Mucosa of gallbladder (tissue), 1 donor: ENCODE measurements at regions not wholly inside any gene's neighbourhood (a gene's known extent, or its start where the extent isn't known, plus 50 kb on each side); places are given as distances from the start of the nearest gene placed in this dataset.

Source experiments
- DNase-seq: peaks from one replicate; pipeline ENCODE4 v3.0.0-alpha.2; 2020; ENCODE audit warnings: low spot score
- donor health status: DM: no; HTN: no; CAD: no.

DNA sequence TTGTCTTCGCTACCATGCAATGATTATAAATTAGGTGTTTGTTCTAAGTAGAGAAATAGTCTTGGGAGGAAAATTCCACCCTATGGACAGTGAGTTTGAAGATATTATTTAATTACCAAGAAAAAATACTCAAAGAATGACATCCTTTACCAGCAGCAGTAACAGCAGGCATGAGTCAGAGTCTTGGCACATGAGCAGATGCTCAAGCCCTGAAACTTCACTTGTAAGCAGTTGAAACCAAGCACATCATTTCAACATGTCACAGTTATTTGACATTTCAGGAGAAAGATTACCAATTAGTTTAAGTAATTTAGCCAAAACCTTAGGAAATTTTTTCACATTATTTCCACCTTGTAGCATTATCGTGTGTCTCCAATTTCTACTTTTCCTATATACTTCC lies 99.2 kb downstream of the C12orf50 start:
- DNase-seq, result no peak

DNA sequence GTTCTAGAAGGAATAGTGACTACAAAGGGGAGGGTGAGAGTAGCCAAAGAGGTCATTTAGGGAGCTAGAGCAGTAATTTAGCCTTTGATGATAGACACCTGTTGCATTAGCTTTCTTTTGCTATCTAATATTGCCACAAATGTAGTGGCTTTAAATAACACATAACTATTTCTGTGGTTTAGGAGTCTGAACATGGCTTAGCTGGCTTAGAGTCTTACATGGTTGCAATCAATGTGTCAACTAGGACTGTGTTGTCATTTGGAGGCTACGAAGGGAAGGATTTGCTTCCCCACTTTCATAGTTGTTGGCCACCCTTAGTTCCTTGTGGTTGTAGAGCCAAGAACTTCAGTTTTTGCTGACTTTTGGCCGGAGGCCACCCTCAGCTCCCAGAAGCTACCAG lies 99.9 kb downstream of the C12orf50 start:
- no peak for DNase-seq

DNA sequence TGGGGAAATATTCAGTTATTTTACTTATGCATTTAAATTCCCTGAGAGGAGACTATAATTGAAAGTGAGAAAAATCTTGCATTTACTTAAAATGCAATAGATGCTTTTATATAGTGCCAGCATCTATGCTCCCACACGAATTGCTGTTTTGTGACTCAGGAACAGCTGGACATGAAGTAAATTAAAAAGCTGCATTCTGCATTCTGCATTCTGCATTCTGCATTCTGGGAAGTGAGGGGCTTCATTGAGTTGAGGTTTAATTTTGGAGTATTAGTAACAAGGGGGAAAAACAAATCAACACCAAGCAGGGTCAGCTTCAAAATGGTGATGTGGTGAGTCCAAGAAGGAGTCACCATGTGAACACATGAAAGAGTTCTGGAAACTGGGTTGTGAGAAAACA lies 101.2 kb downstream of the C12orf50 start:
- DNase-seq, result no peak

DNA sequence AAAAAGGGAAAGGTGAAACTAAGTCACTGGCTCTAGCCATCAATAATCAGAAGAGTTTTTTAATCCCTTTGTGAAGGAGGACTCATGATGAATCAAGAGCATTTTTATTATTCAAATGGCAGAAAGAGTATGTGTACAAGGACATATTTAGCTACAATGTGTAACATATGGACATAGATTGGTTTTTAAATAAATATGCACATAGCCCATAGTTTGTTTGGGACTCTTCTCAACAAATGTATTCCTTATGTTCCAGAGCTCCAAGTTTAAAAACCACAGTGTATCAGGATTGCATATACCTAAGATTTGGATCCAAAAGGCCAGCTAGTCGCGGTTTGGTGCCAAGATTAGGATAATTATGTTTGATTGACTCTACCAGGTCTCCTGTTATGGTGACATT lies 104.2 kb downstream of the C12orf50 start:
- DNase-seq, result no peak

DNA sequence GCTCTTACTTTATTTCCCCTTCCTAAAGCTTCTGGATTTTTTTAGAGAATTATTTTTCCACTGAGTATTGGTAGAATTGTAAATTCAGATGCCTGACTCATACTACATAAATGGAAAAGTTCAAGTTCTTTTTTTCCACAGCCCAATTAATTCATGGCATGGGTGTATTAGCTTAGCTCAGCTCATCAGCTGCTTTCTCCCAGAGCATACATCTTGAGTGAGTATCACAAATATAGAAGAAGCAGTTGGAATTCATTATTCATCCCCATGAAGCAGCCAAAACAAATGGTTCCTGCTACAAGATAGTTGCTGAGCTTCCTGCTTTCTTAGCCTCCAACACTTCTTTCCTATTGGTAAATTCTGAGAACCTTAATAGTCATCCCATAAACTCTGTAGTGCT lies 105.1 kb downstream of the C12orf50 start:
- DNase-seq, result no peak

DNA sequence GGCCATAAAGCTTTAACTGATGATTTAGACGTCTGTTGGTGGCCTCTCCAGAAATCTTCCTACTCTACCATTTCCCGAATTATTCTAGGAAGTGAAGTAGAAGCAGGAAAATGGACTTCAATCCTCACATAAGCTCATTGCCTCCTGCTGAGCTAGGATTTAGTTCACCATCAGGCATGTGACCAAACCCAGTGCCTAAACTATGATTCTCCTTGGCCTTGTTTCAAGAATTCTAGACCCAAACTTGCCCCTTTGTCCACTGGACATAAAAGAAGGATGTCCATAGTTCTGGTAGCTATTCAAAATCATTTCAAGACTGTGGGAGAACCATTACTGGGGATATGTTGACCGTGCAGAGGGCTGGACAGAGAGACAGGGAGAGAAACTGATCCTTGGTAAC lies 105.8 kb downstream of the C12orf50 start:
- no peak for DNase-seq

GRCh38 chr12:87922736-87923135 lies 106.5 kb downstream of the C12orf50 start:
- DNase-seq, result no peak

DNA sequence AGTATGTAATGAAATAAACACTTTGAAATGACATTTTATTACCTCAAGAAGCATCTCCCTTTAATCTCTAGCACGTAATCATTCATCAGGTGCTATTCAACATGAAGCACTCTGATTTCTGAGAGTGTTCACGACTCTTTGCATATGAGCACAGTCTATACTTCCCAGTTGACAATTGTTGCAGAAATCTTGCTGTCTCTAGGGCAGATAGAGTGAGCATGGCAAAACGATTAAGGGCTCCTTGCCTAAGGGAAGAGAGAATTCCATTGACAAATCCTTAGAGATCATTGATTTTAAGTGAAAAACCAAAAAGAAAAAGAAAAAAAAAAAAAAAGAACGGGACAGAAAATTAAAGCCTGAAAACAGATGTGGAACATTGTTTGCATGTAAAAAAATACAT lies 107.6 kb downstream of the C12orf50 start:
- no peak for DNase-seq

DNA sequence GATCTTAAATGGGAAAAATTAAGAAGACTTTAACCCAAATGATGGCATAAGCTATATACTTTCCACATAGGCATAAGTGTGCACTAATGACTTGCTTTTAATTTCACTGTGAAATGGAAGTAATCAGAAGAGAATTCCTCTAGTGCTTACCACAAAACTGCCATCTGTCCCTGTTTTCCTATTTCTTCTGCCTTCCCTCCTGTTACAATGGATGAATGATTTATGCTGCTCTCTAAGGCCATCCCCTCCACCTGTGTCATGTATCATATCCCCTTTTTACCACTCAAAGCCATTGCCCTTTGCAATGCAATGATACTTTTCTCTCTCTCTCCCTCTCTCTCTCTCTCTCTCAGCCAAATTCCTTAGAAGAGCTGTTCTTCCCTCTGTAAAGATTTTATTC lies 109.1 kb downstream of the C12orf50 start:
- no peak for DNase-seq

DNA sequence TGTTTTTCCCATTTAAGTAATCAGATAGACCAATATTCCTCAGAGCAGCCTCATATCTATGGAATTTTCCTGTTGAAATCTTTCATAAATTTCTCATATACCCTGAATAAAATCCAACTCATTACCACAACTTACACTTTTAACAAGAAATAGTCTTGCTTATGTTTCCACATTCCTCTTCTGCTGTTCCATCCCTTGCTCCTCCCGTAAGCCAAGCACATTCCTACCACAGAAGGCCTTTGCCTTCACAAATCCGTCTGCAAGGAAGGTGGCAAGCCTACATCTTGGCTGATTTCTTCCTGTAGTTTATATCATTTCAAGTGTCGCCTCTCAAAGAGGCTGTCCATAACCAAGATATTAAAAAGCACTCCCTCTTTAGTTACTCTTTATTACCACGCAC lies 127.7 kb downstream of the C12orf50 start:
- DNase-seq, result no peak

- DNase-seq, result no peak
Observed at GRCh38 chr12:87897662-87898061, 131.5 kb downstream of the C12orf50 start.

GRCh38 chr12:87883806-87884205 lies 145.4 kb downstream of the C12orf50 start:
- no peak for DNase-seq

- no peak for DNase-seq
Observed at GRCh38 chr12:87879141-87879540, 150.1 kb downstream of the C12orf50 start.

- DNase-seq, result no peak
Observed at GRCh38 chr12:87870493-87871460, 158.4 kb downstream of the C12orf50 start.

DNA sequence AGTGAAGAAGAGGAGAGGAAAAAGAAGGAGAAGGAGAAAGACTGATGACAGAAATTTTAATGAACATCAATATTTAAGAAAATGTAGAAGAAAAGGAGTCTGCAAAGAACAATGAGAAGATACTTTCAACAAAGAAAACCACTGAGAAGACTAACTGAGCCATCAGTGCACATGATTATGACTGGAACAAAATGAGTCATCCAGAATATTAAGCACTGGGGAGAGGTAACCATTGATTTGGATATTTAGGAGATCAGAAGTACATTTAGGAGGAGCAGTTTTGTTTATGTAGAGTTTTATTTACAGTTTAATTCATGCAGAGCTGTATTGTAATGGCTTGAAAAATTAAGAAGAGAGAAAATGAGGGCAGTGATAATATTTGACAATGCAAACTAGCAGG lies 159.1 kb downstream of the C12orf50 start:
- DNase-seq, result no peak

GRCh38 chr12:87866578-87867292 lies 162.5 kb downstream of the C12orf50 start:
- no peak for DNase-seq

- no peak for DNase-seq
Observed at GRCh38 chr12:87861791-87862190, 167.4 kb downstream of the C12orf50 start.

DNA sequence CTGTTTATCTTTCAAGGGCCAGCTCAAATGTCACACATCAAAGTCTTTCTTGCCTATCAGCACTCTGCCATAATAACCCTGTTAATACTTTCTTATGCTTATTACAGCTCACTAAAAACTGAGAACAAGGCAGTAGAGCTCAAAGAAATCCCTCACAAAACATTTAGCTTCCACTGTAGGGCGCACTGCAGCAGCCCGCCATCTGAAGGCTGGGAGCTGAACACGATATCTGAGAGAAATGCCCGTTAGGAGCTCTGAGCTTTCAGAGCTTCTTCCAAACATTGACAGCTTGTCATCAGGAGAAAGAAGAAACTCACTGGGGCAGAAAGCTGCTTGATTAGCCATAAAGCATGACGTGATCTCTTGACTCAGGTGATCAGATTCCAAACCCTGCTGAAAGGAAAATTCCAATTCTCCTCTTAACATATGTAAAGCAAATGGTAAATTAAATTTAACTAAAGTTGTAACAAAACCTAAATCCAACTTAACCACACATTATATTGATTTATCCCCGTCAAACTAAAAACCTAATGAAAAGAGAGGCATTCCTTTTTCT lies 175.7 kb downstream of the C12orf50 start:
- no peak for DNase-seq

- no peak for DNase-seq
Observed at GRCh38 chr12:87849074-87849473, 180.1 kb downstream of the C12orf50 start.

DNA sequence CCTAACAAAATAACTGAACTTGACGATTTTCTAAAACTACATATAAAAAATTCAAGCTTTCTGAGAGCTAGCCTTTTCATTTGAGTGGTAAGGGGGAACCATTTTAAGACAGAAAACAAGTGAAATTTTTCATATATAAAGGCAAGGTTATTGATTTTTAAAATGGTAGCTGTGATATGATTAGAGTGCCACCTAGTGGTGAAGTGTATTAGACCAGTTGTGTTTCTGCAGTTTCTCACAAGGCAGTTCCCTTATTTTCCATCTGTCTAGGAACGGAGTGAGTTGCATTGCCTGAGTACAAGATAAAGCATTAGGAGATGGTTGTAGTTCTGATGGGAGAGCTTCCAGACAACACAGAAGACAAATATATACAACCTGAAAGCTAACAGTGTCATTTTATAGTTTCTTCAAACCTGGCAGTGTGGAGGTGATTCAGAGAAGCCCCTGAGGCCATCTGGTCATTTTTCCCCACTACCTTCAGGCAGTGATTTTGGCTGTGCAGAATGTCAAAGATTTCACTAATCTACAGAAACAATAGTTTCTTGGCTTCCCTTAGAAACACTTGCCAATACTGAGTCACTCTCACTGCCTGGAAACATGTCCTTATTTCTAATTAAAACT lies 180.8 kb downstream of the C12orf50 start:
- peak; percentile 13 for DNase-seq

DNA sequence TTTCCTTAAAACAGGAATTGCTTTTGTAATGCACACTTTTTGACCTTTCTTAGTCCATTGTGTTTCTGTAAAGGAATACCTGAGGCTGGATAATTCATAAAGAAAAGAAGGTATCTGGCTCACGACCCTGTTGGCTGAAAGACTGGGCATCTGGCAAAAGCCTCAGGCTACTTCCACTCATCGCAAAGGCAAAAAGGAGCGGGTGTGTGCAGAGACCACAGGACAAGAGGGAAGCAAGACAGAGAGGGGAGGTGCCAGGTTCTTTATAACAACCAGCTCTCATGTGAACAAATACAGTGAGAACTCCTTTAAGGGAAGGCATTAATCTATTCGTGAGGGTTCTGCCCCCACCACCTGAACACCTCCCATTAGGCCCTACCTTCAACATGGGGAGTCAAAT lies 182.1 kb downstream of the C12orf50 start:
- no peak for DNase-seq

DNA sequence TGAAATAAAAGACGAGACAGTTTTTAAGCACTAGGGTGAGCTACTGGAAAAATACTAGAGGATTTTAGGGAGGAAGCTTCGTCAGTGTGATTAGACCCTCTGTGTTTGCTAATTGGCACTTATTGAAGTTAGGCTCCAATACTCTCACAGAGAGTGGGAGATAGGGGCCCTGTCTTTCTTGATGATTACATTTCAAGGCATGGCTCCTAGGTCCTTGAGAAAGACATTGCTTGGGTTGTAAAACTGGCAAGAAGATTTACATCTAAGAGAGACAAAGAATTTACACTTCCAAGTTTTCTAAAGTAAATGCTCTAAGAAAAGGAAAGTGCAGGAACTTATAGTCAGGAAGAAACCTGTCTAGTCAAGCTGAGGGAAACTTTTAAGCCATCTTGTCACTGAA lies 183.2 kb downstream of the C12orf50 start:
- no peak for DNase-seq
